A549 (cell line): ENCODE measurements at regions not wholly inside any gene's neighbourhood (a gene's known extent, or its start where the extent isn't known, plus 50 kb on each side); places are given as distances from the start of the nearest gene placed in this dataset.

ENCODE experiments used
- CTCF ChIP-seq: fragments of >200 bp; sonication (Bioruptor Twin); formaldehyde crosslinking; IDR thresholded peaks from 3 replicates; pipeline ENCODE4 v1.5.1; 2016
- NPAS2 ChIP-seq: fragments of 250-450 bp; sonication (Bioruptor Pico); IDR thresholded peaks from 2 replicates; pipeline ENCODE4 v1.8.0; 2022; ENCODE audit warnings: mild to moderate bottlenecking, moderate library complexity, borderline replicate concordance

- TF ChIP-seq CTCF (peak; percentile 68), NPAS2 (CRISPR knock-in tag) (no peak)
Observed at GRCh38 chr13:73754727-73755292, 379.4 kb downstream of the KLF12 start.
